IMR-90 (cell line): ENCODE measurements at regions not wholly inside any gene's neighbourhood (a gene's known extent, or its start where the extent isn't known, plus 50 kb on each side); places are given as distances from the start of the nearest gene placed in this dataset.

Source experiments
- ATAC-seq: fragments of 200-7000 bp; cut with Tn5 transposase; 2 replicates; pipeline ENCODE4 v1.9.1; 2020; ENCODE audit warnings: low read depth, mild to moderate bottlenecking, moderate library complexity
- BruUV-seq: library from RNA; stranded (reverse); fragments of 400-500 nt; replicated peaks from 2 replicates; lab custom pipeline; 2021; lab: Mats Ljungman, UMichigan
- CTCF ChIA-PET: fragments of 300-600 bp; formaldehyde crosslinking; extraction: SDS; loops from one replicate; lab custom pipeline; 2021; ENCODE audit warnings: antibody characterized with exemption; lab: Yijun Ruan, JAX
- POLR2A ChIA-PET: fragments of 300-600 bp; sonication (Branson Sonifier 250); formaldehyde crosslinking; loops from one replicate; lab custom pipeline; 2022; ENCODE audit warnings: antibody characterized with exemption; ENCODE audit not compliant: unreplicated experiment; lab: Charles Lee
- DNase-seq: peaks from one replicate; pipeline ENCODE4 v3.0.0; 2013
- H2AFZ ChIP-seq: replicated peaks from 2 replicates; pipeline ENCODE3; 2013; ENCODE audit warnings: low read length, mild to moderate bottlenecking; ENCODE audit not compliant: poor library complexity
- H2AK5ac ChIP-seq: 2 replicates; pipeline ENCODE4 v1.6.1; 2013; ENCODE audit warnings: low read depth, low read length, inconsistent platforms
- H2AK9ac ChIP-seq: replicated peaks from 2 replicates; pipeline ENCODE3; 2013; ENCODE audit warnings: mild to moderate bottlenecking, low read depth, low read length, moderate library complexity; ENCODE audit not compliant: poor library complexity
- H2BK120ac ChIP-seq: 2 replicates; pipeline ENCODE4 v1.6.1; 2013; ENCODE audit warnings: low read depth, low read length, inconsistent platforms
- H2BK15ac ChIP-seq: 3 replicates; pipeline ENCODE4 v1.6.1; 2013; ENCODE audit warnings: low read depth, low read length, inconsistent platforms
- H2BK20ac ChIP-seq: 2 replicates; pipeline ENCODE4 v1.6.1; 2013; ENCODE audit warnings: low read depth, mild to moderate bottlenecking, inconsistent platforms, low read length, moderate library complexity
- H2BK5ac ChIP-seq: 2 replicates; pipeline ENCODE4 v1.6.1; 2013; ENCODE audit warnings: mild to moderate bottlenecking, low read depth, low read length, inconsistent platforms; ENCODE audit not compliant: poor library complexity, severe bottlenecking
- H3K14ac ChIP-seq: replicated peaks from 2 replicates; pipeline ENCODE4 v1.6.1; 2013; ENCODE audit warnings: low read depth, low read length, inconsistent platforms
- H3K18ac ChIP-seq: 2 replicates; pipeline ENCODE4 v1.6.1; 2013; ENCODE audit warnings: low read depth, low read length, control low read depth
- H3K23ac ChIP-seq: 2 replicates; pipeline ENCODE4 v1.6.1; 2013; ENCODE audit warnings: low read depth, low read length, inconsistent platforms
- H3K27ac ChIP-seq: 2 replicates; pipeline ENCODE4 v1.5.1; 2013; ENCODE audit warnings: mild to moderate bottlenecking, control low read depth, low read length; ENCODE audit not compliant: insufficient read depth
- H3K27me3 ChIP-seq: 2 replicates; pipeline ENCODE4 v1.6.1; 2013; ENCODE audit warnings: low read length; ENCODE audit not compliant: control insufficient read depth, insufficient read depth
- H3K36me3 ChIP-seq: 2 replicates; pipeline ENCODE4 v1.6.1; 2013; ENCODE audit warnings: low read length, mixed read lengths; ENCODE audit not compliant: control insufficient read depth, insufficient read depth
- H3K4ac ChIP-seq: 2 replicates; pipeline ENCODE4 v1.6.1; 2013; ENCODE audit warnings: low read depth, low read length, inconsistent platforms
- H3K4me1 ChIP-seq: 2 replicates; pipeline ENCODE4 v1.6.1; 2013; ENCODE audit warnings: low read length, mixed read lengths; ENCODE audit not compliant: control insufficient read depth, insufficient read depth
- H3K4me2 ChIP-seq: 2 replicates; pipeline ENCODE4 v1.6.1; 2013; ENCODE audit warnings: low read depth, mild to moderate bottlenecking, control low read depth, low read length, moderate library complexity
- H3K4me3 ChIP-seq: 2 replicates; pipeline ENCODE4 v1.5.1; 2013; ENCODE audit warnings: low read depth, mild to moderate bottlenecking, control low read depth, low read length, moderate library complexity; ENCODE audit not compliant: insufficient read depth
- H3K56ac ChIP-seq: 2 replicates; pipeline ENCODE4 v1.6.1; 2013; ENCODE audit warnings: low read length, inconsistent platforms; ENCODE audit not compliant: insufficient read depth; ENCODE audit errors: extremely low read depth
- H3K79me1 ChIP-seq, 2 experiments: 2 replicates each; pipeline ENCODE4 v1.6.1; 2013; ENCODE audit warnings: low read length in 2 of 2, inconsistent platforms in 1 of 2, low read depth in 1 of 2
- H3K9ac ChIP-seq: 2 replicates; pipeline ENCODE4 v1.6.1; 2013; ENCODE audit warnings: low read depth, low read length, control low read depth
- H3K9me1 ChIP-seq: 2 replicates; pipeline ENCODE4 v1.6.1; 2013; ENCODE audit warnings: low read length, inconsistent platforms; ENCODE audit not compliant: insufficient read depth
- H3K9me3 ChIP-seq: 2 replicates; pipeline ENCODE4 v1.6.1; 2013; ENCODE audit warnings: low read length; ENCODE audit not compliant: control insufficient read depth, insufficient read depth
- H4K20me1 ChIP-seq: 2 replicates; pipeline ENCODE4 v1.6.1; 2013; ENCODE audit warnings: low read length, inconsistent platforms; ENCODE audit not compliant: insufficient read depth
- H4K5ac ChIP-seq: 2 replicates; pipeline ENCODE4 v1.6.1; 2013; ENCODE audit warnings: mild to moderate bottlenecking, low read depth, low read length, control low read depth
- H4K8ac ChIP-seq, 2 experiments: 2 replicates each; pipeline ENCODE4 v1.6.1; 2013; ENCODE audit warnings: low read depth in 2 of 2, low read length in 2 of 2, control low read depth in 1 of 2, inconsistent platforms in 1 of 2
- H4K91ac ChIP-seq: 2 replicates; pipeline ENCODE4 v1.6.1; 2013; ENCODE audit warnings: low read depth, low read length, inconsistent platforms; ENCODE audit not compliant: insufficient read depth
- CEBPB ChIP-seq: IDR thresholded peaks from 2 replicates; pipeline ENCODE4 v1.6.1; 2012; ENCODE audit warnings: low read depth, low read length, improper control_type of control experiment
- MAFK ChIP-seq: IDR thresholded peaks from 2 replicates; pipeline ENCODE4 v1.6.1; 2012; ENCODE audit warnings: low read depth, low read length, improper control_type of control experiment
- NFE2L2 ChIP-seq: fragments of 150-350 bp; IDR thresholded peaks from 2 replicates; pipeline ENCODE4 v1.6.1; 2016; ENCODE audit warnings: low read depth, mild to moderate bottlenecking, low read length
- RFX5 ChIP-seq: IDR thresholded peaks from 2 replicates; pipeline ENCODE4 v1.8.0; 2012; ENCODE audit warnings: low read depth, mild to moderate bottlenecking, low read length, moderate library complexity
- SMC3 ChIP-seq: fragments of 150-350 bp; IDR thresholded peaks from 2 replicates; pipeline ENCODE4 v1.6.1; 2016; ENCODE audit warnings: low read depth, mild to moderate bottlenecking, antibody characterized with exemption, low read length, moderate library complexity
- WGBS, 2 experiments: methylation state at CpG; one replicate each; pipeline versions ENCODE4 v1.1.5 to v1.1.7; 2013; ENCODE audit warnings: missing lambda C conversion rate in 2 of 2; ENCODE audit not compliant: insufficient read length in 1 of 2; ENCODE audit errors: extremely low coverage in 2 of 2; 5-methylcytosine and 5-hydroxymethylcytosine counted together
- dilution Hi-C: fragments of 300-500 bp; cut with HindIII; formaldehyde crosslinking; loops from one replicate; pipeline ENCODE4 v1.14.3; 2018; ENCODE audit warnings: low sequenced_read_pairs; ENCODE audit not compliant: unreplicated experiment
- in situ Hi-C: fragments of 300-500 bp; cut with MboI; formaldehyde crosslinking; loops from 3 replicates; pipeline ENCODE4 v1.14.3; 2019; ENCODE audit warnings: low sequenced_read_pairs, inconsistent platforms, mixed read lengths
- intact Hi-C: fragments of 100-400 bp; cut with micrococcal nuclease; formaldehyde crosslinking; loops from 2 replicates; pipeline ENCODE4 v1.10.0; 2022

- H2BK120ac ChIP-seq: no peak overlapping the region
- ChIA-PET POLR2A (no interaction called here), CTCF (no interaction called here)
- H3K56ac ChIP-seq: no peak overlapping the region
- TF ChIP-seq RFX5 (no peak), CEBPB (no peak), SMC3 (no peak), NFE2L2 (no peak), MAFK (no peak)
- H2BK20ac ChIP-seq: no peak overlapping the region
- no TSS peak for BruUV-seq
- H2AK5ac ChIP-seq: no peak overlapping the region
- no peak overlapping the region for H3K18ac ChIP-seq
- no peak overlapping the region for H3K27ac ChIP-seq
- H2BK5ac ChIP-seq: no peak overlapping the region
- H3K4me2 ChIP-seq: no peak overlapping the region
- H3K23ac ChIP-seq: no peak overlapping the region
- no peak overlapping the region for H3K4me3 ChIP-seq
- DNase-seq: no peak
- H3K9ac ChIP-seq: no peak overlapping the region
- dilution Hi-C loops (no loop called here), in situ Hi-C loops (no loop called here), intact Hi-C loops (no loop called here)
- H3K4ac ChIP-seq: no peak overlapping the region
- H3K79me1 ChIP-seq: no peaks in the 10 kb centered on the region
- H4K91ac ChIP-seq: no peak overlapping the region
- no peaks in the 10 kb centered on the region for H3K9me3 ChIP-seq
- WGBS, 2 experiments: no CpG with 5 or more reads among the region's 1 CpG
- no peak for ATAC-seq
- H2BK15ac ChIP-seq: no peak overlapping the region
- H3K27me3 ChIP-seq: no peaks in the 10 kb centered on the region
- H4K8ac ChIP-seq: no peak overlapping the region
- H3K9me1 ChIP-seq: no peaks in the 10 kb centered on the region
- no peak overlapping the region for H2AK9ac ChIP-seq
- H3K14ac ChIP-seq: no peak overlapping the region
- no peaks in the 10 kb centered on the region for H4K20me1 ChIP-seq
- H3K4me1 ChIP-seq: no peaks in the 10 kb centered on the region
- H4K5ac ChIP-seq: no peak overlapping the region
- no peak overlapping the region for H2AFZ ChIP-seq
- no peaks in the 10 kb centered on the region for H3K36me3 ChIP-seq
These were observed 1110.5 kb downstream of the RAPGEF2 start for GRCh38 chr4:160213366-160213765.
